ENCODE measurements at regions not wholly inside any gene's neighbourhood (a gene's known extent, or its start where the extent isn't known, plus 50 kb on each side); places are given as distances from the start of the nearest gene placed in this dataset.
"Not testable (repeated sequence)": the region's sequence is repeated elsewhere in the genome, so short reads cannot be mapped to it uniquely, and the experiment has no call there.

DNA sequence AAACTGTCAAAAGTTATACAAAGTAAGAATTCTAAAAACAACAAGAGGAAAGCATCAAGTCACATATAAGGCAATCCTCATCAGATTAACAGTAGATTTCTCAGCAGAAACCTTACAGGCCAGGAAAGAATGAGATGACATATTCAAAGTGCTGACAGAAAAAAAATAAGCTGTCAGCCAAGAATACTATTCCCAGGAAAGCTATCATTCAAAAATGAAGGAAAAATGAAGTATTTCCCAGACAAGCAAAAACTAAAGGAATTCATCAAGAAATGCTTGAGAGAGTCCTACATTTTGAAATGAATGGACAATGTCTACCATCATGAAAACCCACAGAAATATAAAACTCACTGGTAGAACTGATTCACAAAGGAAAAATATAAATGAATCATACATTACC is 268.9 kb upstream of the OSR1 start:
- Histone ChIP-seq H3K4me1 (ENCODE audit: control insufficient read depth, low read length) (no peaks in the 10 kb centered on the region), H3K36me3 (ENCODE audit: control insufficient read depth, low read length) (no peaks in the 10 kb centered on the region), H3K4me3 (ENCODE audit: low read length) (no peak overlapping the region), H3K9me3 (ENCODE audit: control insufficient read depth, insufficient read depth, low read length) (no peaks in the 10 kb centered on the region), H3K9me2 (replicated peaks; ENCODE audit: control insufficient read depth, low read length) (no peaks in the 10 kb centered on the region), H3F3A (ENCODE audit: control insufficient read depth, insufficient read depth) (no peaks in the 10 kb centered on the region), H3K27ac (ENCODE audit: low read depth, low read length) (no peak overlapping the region), H4K20me1 (ENCODE audit: control insufficient read depth, insufficient read depth, low read depth, low read length) (no peaks in the 10 kb centered on the region), H3K4me2 (ENCODE audit: low read length) (no peak overlapping the region), H3K79me2 (ENCODE audit: control insufficient read depth, low read length) (no peaks in the 10 kb centered on the region), H3K27me3 (ENCODE audit: control insufficient read depth, low read length) (no peaks in the 10 kb centered on the region)
- TF ChIP-seq, protein P1, sequence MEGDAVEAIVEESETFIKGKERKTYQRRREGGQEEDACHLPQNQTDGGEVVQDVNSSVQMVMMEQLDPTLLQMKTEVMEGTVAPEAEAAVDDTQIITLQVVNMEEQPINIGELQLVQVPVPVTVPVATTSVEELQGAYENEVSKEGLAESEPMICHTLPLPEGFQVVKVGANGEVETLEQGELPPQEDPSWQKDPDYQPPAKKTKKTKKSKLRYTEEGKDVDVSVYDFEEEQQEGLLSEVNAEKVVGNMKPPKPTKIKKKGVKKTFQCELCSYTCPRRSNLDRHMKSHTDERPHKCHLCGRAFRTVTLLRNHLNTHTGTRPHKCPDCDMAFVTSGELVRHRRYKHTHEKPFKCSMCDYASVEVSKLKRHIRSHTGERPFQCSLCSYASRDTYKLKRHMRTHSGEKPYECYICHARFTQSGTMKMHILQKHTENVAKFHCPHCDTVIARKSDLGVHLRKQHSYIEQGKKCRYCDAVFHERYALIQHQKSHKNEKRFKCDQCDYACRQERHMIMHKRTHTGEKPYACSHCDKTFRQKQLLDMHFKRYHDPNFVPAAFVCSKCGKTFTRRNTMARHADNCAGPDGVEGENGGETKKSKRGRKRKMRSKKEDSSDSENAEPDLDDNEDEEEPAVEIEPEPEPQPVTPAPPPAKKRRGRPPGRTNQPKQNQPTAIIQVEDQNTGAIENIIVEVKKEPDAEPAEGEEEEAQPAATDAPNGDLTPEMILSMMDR (IDR thresholded peaks at IDR 0.05; ENCODE audit: low read depth, low read length, poor library complexity, severe bottlenecking) = no peak
- no peak for TF ChIP-seq EZH2phosphoT487 (IDR thresholded peaks at IDR 0.05; ENCODE audit: borderline replicate concordance, low read length)

DNA sequence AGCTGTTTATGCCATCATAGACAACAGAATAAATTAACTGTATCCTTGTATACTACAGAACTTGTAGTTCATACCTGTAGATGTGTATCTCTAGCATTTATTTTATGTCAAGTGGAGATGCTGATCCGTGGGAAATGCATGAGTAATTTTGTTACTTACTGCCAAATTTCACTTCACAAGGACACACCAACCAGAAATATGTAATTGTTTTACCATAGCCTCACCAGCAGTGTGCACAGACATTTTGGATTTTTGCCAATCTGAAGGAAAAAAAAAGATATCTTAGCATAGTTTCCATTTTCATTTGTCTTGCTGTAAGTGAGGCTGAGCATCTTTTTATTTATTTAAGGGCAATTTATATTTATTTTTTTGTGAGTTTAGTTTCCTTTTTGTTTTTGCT is 265.1 kb upstream of the OSR1 start:
- no peaks in the 10 kb centered on the region for H3K27me3 ChIP-seq (ENCODE audit: control insufficient read depth, low read length)
- H3K36me3 ChIP-seq (ENCODE audit: control insufficient read depth, low read length) = no peaks in the 10 kb centered on the region
- no peaks in the 10 kb centered on the region for H3K4me1 ChIP-seq (ENCODE audit: control insufficient read depth, low read length)
- H3K9me2 ChIP-seq (replicated peaks; ENCODE audit: control insufficient read depth, low read length) = no peaks in the 10 kb centered on the region
- H3K79me2 ChIP-seq (ENCODE audit: control insufficient read depth, low read length) = no peaks in the 10 kb centered on the region
- TF ChIP-seq, protein P1 (IDR thresholded peaks at IDR 0.05; ENCODE audit: low read depth, low read length, poor library complexity, severe bottlenecking) = no peak
- no peak for TF ChIP-seq EZH2phosphoT487 (IDR thresholded peaks at IDR 0.05; ENCODE audit: borderline replicate concordance, low read length)
- no peak overlapping the region for H3K27ac ChIP-seq (ENCODE audit: low read depth, low read length)
- H3K4me2 ChIP-seq (ENCODE audit: low read length) = no peak overlapping the region
- no peak overlapping the region for H3K4me3 ChIP-seq (ENCODE audit: low read length)
- H3F3A ChIP-seq (ENCODE audit: control insufficient read depth, insufficient read depth) = no peaks in the 10 kb centered on the region
- no peaks in the 10 kb centered on the region for H3K9me3 ChIP-seq (ENCODE audit: control insufficient read depth, insufficient read depth, low read length)
- H4K20me1 ChIP-seq (ENCODE audit: control insufficient read depth, insufficient read depth, low read depth, low read length) = no peaks in the 10 kb centered on the region

DNA sequence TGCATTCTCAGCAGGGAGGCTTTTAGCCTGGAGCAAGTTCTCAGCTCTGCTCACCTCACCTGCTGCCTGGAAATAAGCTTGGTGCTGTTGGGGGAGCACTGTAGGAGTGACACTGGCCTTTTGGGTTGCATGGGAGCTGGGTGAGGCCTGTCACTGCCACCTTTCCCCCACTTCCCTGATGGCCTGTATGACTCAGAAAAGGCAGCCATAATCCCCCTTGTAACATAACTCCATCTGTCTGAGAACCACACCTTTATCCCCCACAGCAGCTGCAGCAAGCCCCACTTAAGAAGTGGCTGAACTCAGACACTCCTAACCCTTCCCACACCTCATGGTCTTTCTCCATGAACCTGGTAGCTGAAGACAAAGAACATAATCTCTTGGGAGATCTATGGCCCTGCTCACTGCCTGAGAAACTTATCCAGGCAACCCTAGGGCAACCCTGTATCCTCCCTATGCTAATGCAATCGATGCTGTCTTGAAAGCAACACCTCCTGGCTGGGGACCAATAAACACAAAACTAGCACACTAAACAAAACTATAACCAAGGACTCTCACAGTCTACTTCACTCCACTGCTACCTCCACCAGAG is 258.9 kb upstream of the OSR1 start:
- Histone ChIP-seq H3K27ac (ENCODE audit: low read depth, low read length) (no peak overlapping the region), H4K20me1 (ENCODE audit: control insufficient read depth, insufficient read depth, low read depth, low read length) (no peaks in the 10 kb centered on the region), H3K36me3 (ENCODE audit: control insufficient read depth, low read length) (no peaks in the 10 kb centered on the region), H3K9me3 (ENCODE audit: control insufficient read depth, insufficient read depth, low read length) (no peaks in the 10 kb centered on the region; the same call in 1 of the 2 replicates), H3F3A (ENCODE audit: control insufficient read depth, insufficient read depth) (no peaks in the 10 kb centered on the region), H3K27me3 (ENCODE audit: control insufficient read depth, low read length) (no peaks in the 10 kb centered on the region), H3K4me1 (ENCODE audit: control insufficient read depth, low read length) (no peaks in the 10 kb centered on the region), H3K9me2 (replicated peaks; ENCODE audit: control insufficient read depth, low read length) (no peaks in the 10 kb centered on the region), H3K79me2 (ENCODE audit: control insufficient read depth, low read length) (no peaks in the 10 kb centered on the region), H3K4me2 (ENCODE audit: low read length) (no peak overlapping the region), H3K4me3 (ENCODE audit: low read length) (no peak overlapping the region)
- TF ChIP-seq, protein P1 (IDR thresholded peaks at IDR 0.05; ENCODE audit: low read depth, low read length, poor library complexity, severe bottlenecking) = no peak
- no peak for TF ChIP-seq EZH2phosphoT487 (IDR thresholded peaks at IDR 0.05; ENCODE audit: borderline replicate concordance, low read length)

DNA sequence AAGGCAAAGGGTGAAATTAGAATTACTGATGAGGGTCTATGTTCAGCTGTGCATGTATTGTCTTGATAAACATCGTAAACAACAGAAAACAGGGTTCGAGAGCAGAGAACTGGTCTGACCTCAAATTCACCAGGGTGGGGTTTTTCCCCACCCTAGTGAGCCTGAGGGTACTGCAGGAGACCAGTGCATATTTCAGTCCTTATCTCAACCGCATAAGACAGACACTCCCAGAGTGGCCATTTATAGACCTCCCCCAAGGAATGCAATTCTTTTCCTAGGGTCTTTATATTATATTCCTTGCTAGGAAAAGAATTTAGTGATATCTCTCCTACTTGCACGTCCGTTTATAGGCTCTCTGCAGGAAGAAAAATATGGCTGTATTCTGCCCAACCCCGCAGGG is 257.0 kb upstream of the OSR1 start:
- H3K9me3 ChIP-seq (ENCODE audit: control insufficient read depth, insufficient read depth, low read length); H3K4me2 ChIP-seq (ENCODE audit: low read length); H3K79me2 ChIP-seq (ENCODE audit: control insufficient read depth, low read length); H3K36me3 ChIP-seq (ENCODE audit: control insufficient read depth, low read length); H3K27ac ChIP-seq (ENCODE audit: low read depth, low read length); H3K4me3 ChIP-seq (ENCODE audit: low read length); H3K9me2 ChIP-seq (replicated peaks; ENCODE audit: control insufficient read depth, low read length); H4K20me1 ChIP-seq (ENCODE audit: control insufficient read depth, insufficient read depth, low read depth, low read length); H3K4me1 ChIP-seq (ENCODE audit: control insufficient read depth, low read length); H3F3A ChIP-seq (ENCODE audit: control insufficient read depth, insufficient read depth); H3K27me3 ChIP-seq (ENCODE audit: control insufficient read depth, low read length): not testable (repeated sequence)

Measured in DOHH2 (cell line).